Right renal cortex interstitium (tissue), 3 donors: ENCODE measurements at regions not wholly inside any gene's neighbourhood (a gene's known extent, or its start where the extent isn't known, plus 50 kb on each side); places are given as distances from the start of the nearest gene placed in this dataset.

Source experiments
- DNase-seq, 3 donors: peaks; one replicate each; pipeline ENCODE4 v3.0.0-alpha.2; 2013; ENCODE audit warnings: low read depth in 3 of 3, low spot score in 2 of 3

DNA sequence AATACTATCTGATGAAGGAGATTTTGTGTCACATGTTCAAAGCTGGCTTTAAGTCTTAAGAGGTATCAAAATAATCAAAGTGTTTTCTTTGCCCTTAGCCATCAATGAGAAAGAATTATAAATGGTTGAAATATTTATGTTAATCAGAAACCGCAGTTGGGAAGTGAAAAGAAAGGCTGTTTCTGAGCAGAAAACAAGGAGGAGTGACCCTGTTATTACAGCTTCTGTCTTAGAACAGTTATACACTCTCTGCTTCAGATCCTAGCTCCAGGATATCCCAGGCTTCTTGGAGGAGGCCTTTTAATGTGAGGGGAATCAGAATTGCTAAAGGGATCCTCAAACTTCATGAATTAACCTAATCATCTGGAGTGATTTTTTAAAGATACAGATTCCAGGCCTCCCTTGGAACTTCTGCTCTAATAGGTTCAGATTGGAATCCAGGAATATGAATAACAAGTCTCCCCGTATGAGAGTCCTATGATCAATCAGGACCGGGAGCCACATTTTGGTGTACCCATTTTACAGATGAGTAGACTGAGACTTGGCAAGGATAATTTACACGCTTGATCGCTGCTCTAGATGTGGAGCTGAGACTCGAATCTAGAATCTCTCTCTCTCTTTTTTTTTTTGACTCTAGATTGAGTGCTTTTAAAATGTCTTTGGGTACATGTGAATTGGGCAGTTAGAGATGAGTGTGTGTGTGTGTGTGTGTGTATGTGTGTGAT, 50.8 kb upstream of the JAG1 start:
- no peak for DNase-seq

DNA sequence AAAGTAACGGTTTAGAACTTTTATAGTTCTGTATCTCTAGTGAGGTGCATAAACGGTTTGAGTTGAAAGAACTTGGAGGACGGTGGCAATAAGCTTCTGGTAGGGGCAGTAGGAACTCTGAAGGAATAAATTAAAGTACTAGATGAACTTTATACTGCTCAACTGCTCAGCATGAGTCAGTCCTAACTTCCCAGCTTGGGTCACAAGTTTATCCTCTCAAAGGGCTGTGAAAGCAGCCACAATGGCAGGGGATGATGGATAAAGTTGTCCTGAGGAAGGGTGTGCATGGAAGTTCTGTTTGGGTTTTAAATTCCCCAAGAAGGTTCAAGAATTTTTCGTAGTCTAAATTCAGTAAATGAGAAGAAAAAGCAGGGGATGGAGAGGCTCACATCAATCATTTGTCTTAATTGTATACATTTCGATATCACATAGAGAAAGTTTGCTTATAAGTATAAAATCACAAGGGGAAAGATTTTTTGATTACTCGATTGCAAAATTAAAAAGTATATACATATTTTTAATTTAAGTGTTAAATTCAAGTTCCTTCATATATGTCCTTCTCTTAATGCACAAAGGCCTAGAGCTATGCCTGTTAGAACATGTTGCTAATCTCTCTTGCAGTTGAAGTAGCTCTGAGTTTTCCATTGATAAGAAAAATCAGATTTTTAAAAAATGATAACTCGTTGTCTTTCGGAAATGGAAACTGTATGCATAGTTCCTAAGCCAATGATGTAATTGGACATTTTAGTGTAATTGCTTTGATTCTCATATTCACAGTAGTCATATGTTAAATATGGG, 55.3 kb upstream of the JAG1 start:
- no peak for DNase-seq

DNA sequence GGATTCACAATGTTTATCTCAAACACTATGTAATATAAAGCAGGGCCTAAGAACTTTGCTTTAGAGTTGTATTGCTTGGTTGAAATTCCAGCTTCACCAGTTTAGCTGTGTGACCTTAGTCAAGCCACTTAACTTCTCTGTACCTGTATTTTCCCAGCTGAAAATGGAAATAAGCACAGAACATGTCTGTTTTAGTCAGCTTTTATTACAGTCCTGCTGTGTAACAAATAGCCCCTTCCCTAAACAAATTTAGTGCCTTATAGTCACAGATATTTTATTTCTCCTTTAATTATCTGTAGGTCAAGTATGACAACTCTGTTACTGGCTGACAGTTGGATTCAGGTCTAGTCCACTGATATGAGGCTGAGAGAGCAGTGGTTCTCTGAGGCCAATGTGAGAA, 56.0 kb upstream of the JAG1 start:
- no peak for DNase-seq

GRCh38 chr20:10730629-10731183, 56.9 kb upstream of the JAG1 start:
- no peak for DNase-seq

GRCh38 chr20:10731190-10731965, 57.6 kb upstream of the JAG1 start:
- no peak for DNase-seq

DNA sequence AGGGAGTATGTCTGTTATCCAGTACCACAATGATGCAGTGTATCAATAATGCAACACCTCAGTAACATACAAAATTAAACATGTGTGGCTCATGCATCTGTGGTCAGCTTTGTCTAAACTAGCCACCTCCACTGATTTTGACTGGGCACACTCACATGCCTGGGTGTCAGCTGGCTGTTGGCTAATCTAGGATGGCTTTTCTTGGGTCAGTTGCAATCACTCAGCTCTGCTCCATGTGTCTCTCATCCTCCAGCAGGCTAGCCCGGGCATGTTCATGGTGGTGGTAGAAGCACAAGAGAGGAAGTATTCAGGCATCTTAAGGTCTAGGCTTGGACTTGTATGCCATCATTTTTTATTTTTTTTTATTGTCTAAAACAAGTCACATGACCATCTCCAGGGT, 59.3 kb upstream of the JAG1 start:
- DNase-seq, result no peak

DNA sequence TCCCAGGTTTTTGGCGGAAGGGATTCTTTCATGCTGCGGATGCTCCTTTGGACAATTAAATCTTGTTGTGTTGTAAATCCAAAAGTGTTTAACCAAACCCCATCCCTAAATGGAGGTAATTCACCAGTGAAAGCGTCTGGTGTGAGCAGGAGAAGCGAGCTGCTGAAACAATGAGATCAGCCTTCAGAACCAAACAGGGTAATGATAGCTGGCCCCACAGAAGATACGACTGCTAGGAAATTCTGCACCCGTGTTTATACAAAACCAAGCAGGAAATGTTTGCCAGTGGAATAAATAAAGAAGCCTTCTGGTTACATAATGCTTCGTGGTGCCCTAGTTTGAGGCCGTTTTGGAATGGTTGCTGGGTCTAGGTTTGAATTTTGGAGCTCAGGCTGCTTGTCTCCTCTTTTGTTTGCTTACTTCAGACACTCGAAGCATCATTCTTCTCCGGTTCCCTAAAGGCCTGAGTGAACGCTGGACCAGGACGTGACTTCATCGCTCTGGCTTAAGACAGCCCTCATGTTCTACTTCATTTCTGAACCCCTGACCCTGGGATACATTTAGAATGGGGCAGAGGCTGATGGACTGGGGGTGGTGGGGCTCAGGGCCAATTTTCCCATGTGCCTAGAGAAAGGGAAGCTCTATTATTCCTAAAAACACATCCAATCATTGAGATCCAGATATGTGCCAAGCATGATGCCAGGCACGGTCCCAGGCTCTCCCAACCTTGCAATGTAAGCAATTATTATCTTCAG, 61.6 kb upstream of the JAG1 start:
- DNase-seq, result no peak

- DNase-seq, result no peak
These were observed 65.3 kb upstream of the JAG1 start for GRCh38 chr20:10739134-10739533.

GRCh38 chr20:10739566-10739965, 65.8 kb upstream of the JAG1 start:
- DNase-seq, result no peak

DNA sequence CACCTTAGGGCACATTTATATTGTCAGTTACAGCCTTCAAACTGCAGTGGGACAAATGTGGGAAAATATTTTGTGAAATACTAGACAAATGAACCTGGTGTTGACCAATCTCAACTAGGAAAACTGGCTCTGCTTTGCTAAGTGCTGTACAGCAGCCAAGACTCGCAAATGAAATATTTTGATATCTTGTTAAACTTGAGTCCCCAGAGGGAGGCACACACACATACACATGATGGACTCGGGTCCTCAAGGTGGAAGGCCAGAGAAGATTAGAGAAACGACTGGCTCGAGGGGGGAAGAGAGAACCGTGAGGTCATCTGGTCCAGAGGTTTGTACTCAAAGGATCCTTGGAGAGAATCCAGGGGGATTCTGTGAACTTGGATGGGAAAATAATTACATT, 67.3 kb upstream of the JAG1 start:
- no peak for DNase-seq

DNA sequence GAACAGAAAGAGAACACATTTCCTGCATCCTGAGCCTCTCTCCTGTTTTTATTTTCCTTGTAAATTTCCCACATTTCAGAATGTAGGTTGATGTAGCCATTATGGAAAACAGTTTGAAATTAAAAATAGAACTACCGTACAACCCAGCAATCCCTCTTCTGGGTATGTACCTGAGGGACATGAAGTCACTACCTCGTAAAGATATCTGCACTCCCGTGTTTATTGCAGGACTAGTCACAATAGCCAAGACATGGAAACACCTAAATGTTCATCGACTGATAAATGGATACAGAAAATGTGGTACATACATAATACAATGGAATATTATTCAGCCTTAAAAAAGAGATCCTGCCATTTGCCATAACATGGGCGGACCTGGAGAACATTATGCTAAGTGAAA, 72.0 kb upstream of the JAG1 start:
- DNase-seq, result no peak

DNA sequence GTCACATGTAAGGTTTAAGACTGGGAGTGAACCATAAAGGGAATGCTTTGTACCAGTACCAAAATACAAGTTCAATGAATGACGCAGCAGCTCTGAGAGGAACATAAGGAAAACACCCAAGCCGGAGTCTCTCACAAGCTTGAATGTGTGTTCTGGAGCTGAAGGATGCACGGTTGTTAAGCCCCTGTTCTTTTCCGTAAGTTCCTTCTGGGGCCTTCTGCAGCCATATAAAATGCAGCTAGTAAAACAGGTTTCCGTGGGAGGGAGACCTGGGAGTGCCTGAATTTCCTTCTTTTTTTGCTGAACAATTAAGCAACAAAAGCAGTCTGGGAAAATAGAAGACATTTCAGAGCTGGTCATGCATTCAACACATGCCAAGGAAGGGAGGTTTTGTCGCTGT, 73.2 kb upstream of the JAG1 start:
- peak in 2 of 3 donors; percentile 19 to 38 for DNase-seq

- DNase-seq, result no peak
These were observed 75.3 kb upstream of the JAG1 start for GRCh38 chr20:10749084-10749483.

DNA sequence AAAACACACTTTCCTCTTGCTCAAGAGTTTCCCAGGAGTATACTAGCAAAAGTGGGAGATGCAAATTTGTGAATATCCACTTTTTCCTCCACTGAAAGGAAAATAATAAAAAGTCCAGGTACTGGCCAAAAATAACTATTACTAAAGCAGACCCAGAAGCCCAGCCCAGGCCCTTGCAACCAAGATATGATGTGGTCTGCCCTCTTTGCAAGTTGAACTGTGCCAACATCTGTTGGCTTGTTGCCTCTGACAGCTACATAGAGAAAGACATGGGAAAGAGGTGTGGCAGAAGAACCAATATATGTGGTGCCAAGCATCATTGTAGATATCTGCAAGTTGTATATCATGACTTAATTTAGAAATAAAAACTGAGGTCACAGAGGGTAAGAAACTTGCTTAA, 78.4 kb upstream of the JAG1 start:
- DNase-seq, result no peak

GRCh38 chr20:10754824-10755223, 81.0 kb upstream of the JAG1 start:
- no peak for DNase-seq

GRCh38 chr20:10758446-10758845, 84.6 kb upstream of the JAG1 start:
- DNase-seq, result no peak

- no peak for DNase-seq
These were observed 87.4 kb upstream of the JAG1 start for GRCh38 chr20:10761232-10761631.

DNA sequence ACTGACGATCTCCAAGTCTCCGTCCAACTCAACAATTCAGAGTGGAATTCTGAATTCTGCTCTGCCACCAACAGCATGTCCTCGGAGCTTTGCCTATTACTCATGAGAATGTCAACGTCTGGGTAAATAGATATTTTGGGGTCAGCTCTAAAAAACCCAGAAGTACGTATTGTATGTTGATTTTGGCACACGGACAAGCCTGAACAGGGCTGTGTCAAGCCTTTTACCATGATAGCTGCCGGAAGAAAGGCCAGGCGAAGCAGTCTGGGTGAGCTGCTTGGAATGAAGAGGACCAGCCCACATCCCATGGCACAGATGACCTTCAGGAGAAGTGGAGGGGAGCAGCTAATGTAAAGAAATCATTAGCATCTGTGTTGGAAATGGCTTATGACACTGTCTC, 88.0 kb upstream of the JAG1 start:
- DNase-seq, result no peak

DNA sequence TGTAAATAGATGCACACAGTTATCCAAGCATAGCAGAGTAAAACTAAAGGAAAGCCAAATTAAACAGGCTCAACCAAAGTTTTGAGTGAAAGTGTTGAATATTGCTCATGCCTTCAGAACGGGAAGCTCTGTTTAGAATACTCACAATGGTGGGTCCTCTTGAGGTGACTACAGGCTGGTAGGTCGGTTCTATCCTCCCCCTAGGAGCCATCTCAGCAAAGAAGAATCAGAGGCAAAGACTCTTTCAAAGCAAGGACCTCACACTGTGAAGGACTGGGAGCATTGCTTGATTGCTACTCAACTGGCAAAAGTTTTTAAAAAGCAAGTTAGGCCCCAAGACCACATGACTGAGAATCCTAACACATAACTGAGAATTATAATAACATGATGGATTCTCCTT, 88.4 kb upstream of the JAG1 start:
- DNase-seq, result no peak

DNA sequence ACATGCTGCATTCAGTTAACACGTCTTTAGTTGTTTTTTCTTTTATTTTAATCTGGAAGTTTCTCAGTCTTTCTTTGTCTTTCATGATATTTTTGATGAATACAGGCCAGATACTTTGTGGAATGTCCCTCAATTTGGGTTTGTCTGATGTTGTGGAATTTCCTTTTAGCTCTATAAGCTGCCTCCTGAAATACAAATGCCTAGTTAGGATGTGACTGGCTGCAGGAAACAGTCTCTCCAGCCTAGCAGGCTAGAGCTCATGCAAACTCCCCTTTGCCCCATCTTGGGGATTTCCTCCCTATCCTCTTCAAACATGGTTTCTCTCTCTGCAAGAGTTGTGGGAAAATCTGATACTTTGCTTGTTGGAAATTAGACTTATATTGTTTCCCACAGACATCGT, 89.3 kb upstream of the JAG1 start:
- DNase-seq, result no peak

DNA sequence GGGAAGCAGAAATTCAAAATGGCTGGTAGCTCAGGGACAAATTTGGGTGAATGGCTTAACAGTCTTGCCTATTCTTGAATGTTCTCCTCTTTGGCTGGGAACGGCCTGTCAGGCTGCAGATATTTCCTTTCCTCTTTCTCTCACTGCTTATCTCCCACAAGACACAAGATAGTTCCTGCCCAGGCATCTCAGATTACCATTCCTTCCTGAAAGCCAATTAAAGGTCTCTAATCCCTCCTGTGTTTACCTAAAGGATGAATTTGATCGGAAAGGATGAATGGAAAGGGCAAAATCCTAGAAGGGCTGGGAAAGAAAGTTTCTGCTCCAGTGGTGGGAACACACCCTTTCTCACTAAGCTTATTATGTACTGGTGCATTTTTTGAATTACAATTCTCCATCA, 95.9 kb upstream of the JAG1 start:
- no peak for DNase-seq
